ENCODE measurements at regions not wholly inside any gene's neighbourhood (a gene's known extent, or its start where the extent isn't known, plus 50 kb on each side); places are given as distances from the start of the nearest gene placed in this dataset.

DNA sequence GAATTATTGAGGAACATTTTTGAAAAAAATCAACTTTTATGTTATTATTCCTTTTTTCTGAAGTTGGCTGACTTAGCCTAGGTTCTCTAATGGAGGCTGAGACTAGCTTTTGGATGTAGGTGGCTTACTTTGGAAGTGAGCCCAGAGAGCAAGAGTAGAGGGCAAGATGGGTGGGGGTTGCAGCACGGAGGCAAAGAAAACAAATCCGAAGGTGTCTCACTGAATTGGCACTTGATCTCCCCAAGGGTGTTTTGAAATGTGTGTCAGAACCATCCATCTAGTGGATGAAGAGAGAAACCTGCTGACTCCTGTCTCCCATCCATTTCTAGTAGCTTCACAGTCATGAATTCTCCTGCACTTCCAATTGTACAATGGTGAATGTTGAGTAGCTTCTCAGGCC is 390.7 kb downstream of the TMEM182 start:
- H3K4me3 ChIP-seq (ENCODE audit: low read length): no peak overlapping the region
- no peak overlapping the region for H3K27ac ChIP-seq (ENCODE audit: low read depth, low read length)
- H3K4me1 ChIP-seq (ENCODE audit: control insufficient read depth, insufficient read depth, low read length): no peaks in the 10 kb centered on the region
- no peak overlapping the region for H3K9ac ChIP-seq (ENCODE audit: low read length)
- H3K36me3 ChIP-seq (ENCODE audit: control insufficient read depth, insufficient read depth, low read length): no peaks in the 10 kb centered on the region
- H3K27me3 ChIP-seq (ENCODE audit: control insufficient read depth, insufficient read depth, low read length): no peaks in the 10 kb centered on the region

DNA sequence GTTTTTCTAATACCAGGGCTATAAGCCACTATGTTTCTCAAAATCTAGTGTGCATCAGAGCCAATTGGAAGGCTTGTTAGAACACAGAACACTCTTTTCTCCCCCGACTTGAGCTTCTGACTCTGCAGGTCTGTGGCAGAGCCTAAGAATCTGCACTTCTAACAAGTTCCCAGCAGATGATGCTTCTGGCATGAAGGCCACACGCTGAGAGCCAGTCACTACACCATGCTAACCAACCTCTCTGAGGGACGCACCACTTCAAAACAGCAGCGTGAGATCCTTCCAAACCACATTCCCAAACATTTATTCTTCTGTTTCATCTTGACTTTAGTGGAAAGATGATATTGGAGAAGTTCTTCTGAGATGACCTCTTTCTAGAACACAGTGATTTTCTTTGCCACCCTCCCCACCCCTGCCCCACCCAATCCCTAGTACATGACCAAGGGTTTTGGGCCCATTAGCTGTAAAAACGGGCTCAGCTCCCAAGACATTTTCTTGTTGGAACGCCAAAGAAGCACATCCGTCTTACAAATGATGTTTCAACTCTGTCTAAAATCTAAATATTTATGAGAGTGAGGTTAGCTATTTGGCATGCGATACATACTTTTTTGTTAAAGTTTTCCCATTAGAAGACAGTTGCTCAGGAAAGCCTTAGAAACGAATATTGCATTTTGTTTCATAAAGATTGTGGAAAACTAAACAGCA is 391.9 kb downstream of the TMEM182 start:
- Histone ChIP-seq H3K9ac (ENCODE audit: low read length) (no peak overlapping the region), H3K36me3 (ENCODE audit: control insufficient read depth, insufficient read depth, low read length) (no peaks in the 10 kb centered on the region), H3K4me3 (ENCODE audit: low read length) (no peak overlapping the region), H3K27ac (ENCODE audit: low read depth, low read length) (no peak overlapping the region), H3K27me3 (ENCODE audit: control insufficient read depth, insufficient read depth, low read length) (no peaks in the 10 kb centered on the region), H3K4me1 (ENCODE audit: control insufficient read depth, insufficient read depth, low read length) (no peaks in the 10 kb centered on the region)

DNA sequence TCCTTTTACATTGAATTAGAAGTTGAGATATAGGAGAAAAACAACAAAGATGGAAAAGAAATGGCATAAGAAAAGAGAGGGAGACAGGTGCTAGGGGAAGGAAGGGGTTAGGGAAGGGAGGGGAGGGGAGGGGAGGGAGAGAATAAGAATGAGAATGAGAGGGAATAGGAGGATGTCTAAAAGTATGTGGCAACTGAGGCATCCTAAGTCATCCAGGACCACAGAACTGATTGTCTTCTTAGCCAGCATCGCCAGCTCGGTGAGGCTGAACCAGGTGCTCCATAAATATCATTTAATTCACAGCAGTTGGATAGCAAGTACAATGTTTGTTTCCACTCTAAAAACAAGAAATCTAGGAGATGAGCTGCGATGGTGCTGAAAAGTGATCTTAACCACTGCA is 393.5 kb downstream of the TMEM182 start:
- Histone ChIP-seq H3K27ac (ENCODE audit: low read depth, low read length) (no peak overlapping the region), H3K27me3 (ENCODE audit: control insufficient read depth, insufficient read depth, low read length) (no peaks in the 10 kb centered on the region), H3K4me1 (ENCODE audit: control insufficient read depth, insufficient read depth, low read length) (no peaks in the 10 kb centered on the region), H3K9ac (ENCODE audit: low read length) (no peak overlapping the region), H3K4me3 (ENCODE audit: low read length) (no peak overlapping the region), H3K36me3 (ENCODE audit: control insufficient read depth, insufficient read depth, low read length) (no peaks in the 10 kb centered on the region)

DNA sequence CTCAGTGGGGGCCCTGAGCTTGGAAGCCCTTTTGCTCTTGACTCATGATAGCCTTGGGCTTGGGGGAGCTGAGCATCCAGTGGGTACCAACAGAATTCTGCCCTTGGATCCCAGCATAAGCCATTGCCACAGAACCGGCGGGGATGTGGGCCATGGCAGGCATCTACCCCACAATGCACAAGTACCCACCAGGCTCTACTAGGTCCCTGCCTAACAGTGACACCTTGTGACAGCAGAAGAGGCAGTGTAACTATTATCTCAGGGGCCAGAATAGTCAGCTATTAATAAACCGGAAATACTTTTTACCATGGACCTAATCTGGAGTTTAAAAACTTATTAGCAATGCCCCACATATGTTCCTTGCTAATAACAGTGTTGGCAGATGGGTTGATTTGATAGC is 397.2 kb downstream of the TMEM182 start:
- no peaks in the 10 kb centered on the region for H3K36me3 ChIP-seq (ENCODE audit: control insufficient read depth, insufficient read depth, low read length)
- no peaks in the 10 kb centered on the region for H3K4me1 ChIP-seq (ENCODE audit: control insufficient read depth, insufficient read depth, low read length)
- H3K27me3 ChIP-seq (ENCODE audit: control insufficient read depth, insufficient read depth, low read length): no peaks in the 10 kb centered on the region
- H3K4me3 ChIP-seq (ENCODE audit: low read length): no peak overlapping the region
- H3K27ac ChIP-seq (ENCODE audit: low read depth, low read length): no peak overlapping the region
- H3K9ac ChIP-seq (ENCODE audit: low read length): no peak overlapping the region

DNA sequence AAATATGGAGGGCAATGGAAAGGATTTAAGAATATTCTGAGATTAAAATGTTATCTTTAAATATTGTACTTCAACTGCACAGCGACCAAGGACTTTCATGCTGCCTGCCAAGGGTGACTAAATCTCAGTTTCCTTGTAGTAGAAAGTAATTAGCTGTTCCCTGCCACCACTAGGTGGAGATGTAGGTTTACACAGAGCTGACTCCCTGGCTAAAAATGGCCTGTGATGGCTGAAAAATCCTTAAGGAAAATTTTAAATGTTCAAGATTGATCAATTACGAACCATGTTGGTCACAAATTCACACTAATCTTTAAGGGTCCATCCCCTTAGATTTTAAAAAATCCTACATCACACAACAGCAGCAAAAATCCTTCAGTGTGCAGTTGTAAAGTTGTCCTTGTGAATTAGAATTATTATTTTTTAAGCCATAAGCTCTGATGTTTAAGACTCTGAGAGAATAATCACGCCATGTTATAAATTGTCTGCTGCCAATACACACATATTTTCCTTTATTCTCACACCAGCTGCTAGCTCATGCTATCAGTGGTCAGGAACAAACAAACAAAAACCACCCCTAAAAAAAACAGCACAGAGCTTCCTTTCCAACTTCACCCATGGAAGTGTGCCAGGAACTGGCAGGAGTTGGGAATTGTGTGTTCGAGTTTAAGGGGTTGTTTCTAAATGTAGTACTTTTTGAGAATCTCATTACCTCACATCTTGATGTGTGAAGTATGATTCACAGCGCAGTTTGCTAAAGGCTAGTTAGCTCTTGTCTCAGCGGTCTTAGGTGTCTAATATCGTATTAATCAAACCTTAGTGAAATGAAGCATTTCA is 399.8 kb downstream of the TMEM182 start:
- Histone ChIP-seq H3K27ac (ENCODE audit: low read depth, low read length) (no peak overlapping the region), H3K27me3 (ENCODE audit: control insufficient read depth, insufficient read depth, low read length) (no peaks in the 10 kb centered on the region), H3K4me3 (ENCODE audit: low read length) (no peak overlapping the region), H3K4me1 (ENCODE audit: control insufficient read depth, insufficient read depth, low read length) (no peaks in the 10 kb centered on the region), H3K9ac (ENCODE audit: low read length) (no peak overlapping the region), H3K36me3 (ENCODE audit: control insufficient read depth, insufficient read depth, low read length) (no peaks in the 10 kb centered on the region)

DNA sequence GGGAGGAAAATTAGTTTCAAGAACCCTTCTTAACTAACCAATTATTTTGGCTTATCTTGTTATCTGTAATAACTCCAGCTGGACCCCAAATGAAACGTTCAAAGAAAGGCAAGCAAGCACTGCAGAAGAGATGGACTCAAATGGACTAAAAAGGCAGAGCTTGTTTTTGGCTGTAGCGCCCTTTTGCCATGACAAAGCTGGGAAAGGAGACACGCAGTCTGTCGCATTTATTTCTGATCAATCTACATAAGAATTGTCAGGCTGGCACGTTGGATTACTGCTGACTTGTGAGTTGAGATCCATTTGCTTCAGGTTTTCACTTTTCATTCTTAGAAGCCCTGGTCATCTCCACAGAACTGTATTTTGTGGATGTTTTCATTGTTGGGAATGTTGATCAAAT is 402.9 kb downstream of the TMEM182 start:
- H3K27ac ChIP-seq (ENCODE audit: low read depth, low read length): no peak overlapping the region
- H3K4me3 ChIP-seq (ENCODE audit: low read length): no peak overlapping the region

DNA sequence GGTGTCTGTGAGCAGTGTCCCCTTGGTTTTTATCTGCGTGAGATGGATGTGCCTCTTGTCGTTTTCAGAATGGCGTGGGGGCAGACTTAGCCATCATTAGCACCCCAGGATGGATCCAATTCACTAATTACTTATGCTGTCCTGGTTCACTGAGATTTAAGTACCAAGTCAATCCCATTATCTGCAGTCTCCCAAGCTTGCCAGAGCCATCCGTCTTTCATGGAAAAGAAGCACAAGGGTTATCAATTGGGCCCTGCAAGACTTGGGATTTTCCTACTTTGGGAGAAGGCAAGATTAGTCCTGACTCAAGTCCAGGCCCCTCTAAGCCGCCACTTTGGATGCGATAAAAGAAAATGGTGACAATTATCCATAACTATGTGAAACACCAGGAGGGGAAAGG is 404.0 kb downstream of the TMEM182 start:
- no peak overlapping the region for H3K27ac ChIP-seq (ENCODE audit: low read depth, low read length)
- no peaks in the 10 kb centered on the region for H3K4me1 ChIP-seq (ENCODE audit: control insufficient read depth, insufficient read depth, low read length)
- H3K9ac ChIP-seq (ENCODE audit: low read length): no peak overlapping the region
- no peak overlapping the region for H3K4me3 ChIP-seq (ENCODE audit: low read length)
- no peaks in the 10 kb centered on the region for H3K27me3 ChIP-seq (ENCODE audit: control insufficient read depth, insufficient read depth, low read length)
- H3K36me3 ChIP-seq (ENCODE audit: control insufficient read depth, insufficient read depth, low read length): no peaks in the 10 kb centered on the region

More for the DNA sequence above, 402.9 kb downstream of the TMEM182 start:
- no peaks in the 10 kb centered on the region for H3K4me1 ChIP-seq (ENCODE audit: control insufficient read depth, insufficient read depth, low read length)
- H3K27me3 ChIP-seq (ENCODE audit: control insufficient read depth, insufficient read depth, low read length): no peaks in the 10 kb centered on the region
- H3K36me3 ChIP-seq (ENCODE audit: control insufficient read depth, insufficient read depth, low read length): no peaks in the 10 kb centered on the region
- H3K9ac ChIP-seq (ENCODE audit: low read length): no peak overlapping the region

DNA sequence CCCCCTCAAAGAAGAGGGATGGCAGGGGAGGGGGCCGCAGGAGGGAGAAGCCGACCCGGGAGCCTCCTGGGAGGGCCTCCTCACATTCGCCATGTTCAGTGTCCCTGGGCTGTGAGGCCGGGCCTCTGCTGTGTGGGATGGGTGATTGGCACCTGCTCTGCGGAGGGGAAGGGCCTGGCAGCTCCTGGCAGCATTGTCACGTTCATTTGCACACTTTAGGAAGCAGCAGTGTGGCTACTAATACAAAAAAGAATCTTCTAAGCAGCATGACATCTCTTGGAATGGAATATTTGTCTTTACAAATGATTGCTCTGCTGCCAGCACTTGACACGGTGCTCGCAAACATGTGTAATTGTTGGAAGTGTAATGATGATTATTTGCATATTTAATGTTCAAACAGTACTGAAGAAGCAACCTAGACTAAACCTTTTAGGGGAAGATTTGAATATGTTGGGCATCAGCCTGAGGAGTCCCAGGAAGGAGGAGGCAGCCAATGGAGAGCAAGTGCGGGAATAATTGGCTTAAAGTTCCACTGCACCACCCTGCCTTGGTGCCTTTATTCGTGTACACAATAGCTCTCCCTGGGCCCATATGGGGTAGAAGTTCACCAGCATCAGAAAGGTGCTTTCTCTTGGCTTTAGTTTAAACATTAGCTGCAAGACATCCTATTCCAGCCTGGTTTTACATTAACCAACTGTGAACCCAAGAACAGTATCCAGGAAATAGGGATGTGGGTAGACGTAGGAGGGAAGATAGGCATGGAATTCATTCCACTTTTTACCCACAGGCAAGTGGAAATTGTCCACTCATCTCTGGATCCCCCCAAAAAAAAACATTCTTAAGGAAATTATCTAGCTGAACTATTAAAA is 404.9 kb downstream of the TMEM182 start:
- H3K9ac ChIP-seq (ENCODE audit: low read length): no peak overlapping the region
- no peak overlapping the region for H3K27ac ChIP-seq (ENCODE audit: low read depth, low read length)
- H3K36me3 ChIP-seq (ENCODE audit: control insufficient read depth, insufficient read depth, low read length): no peaks in the 10 kb centered on the region
- H3K27me3 ChIP-seq (ENCODE audit: control insufficient read depth, insufficient read depth, low read length): no peaks in the 10 kb centered on the region
- no peak overlapping the region for H3K4me3 ChIP-seq (ENCODE audit: low read length)
- H3K4me1 ChIP-seq (ENCODE audit: control insufficient read depth, insufficient read depth, low read length): no peaks in the 10 kb centered on the region

DNA sequence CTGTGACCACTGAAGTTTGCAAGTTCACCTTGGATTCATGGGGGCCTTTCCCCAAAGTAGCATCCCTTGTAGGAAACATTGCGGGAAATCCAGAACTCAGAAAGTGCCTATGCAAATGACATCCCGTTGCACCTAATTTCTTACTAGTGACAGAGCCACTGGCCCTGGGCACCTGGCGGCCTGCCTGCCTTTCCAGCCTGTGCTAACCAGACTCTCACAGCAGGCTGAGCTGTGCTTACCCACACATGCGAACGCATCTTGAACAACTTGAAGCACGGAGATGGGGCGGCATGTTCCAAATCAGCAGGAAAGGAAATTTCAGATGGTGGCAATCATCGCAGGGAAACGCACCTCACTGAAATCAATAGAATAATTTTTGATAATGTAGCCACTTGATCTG is 405.8 kb downstream of the TMEM182 start:
- Histone ChIP-seq H3K4me3 (ENCODE audit: low read length) (no peak overlapping the region), H3K36me3 (ENCODE audit: control insufficient read depth, insufficient read depth, low read length) (no peaks in the 10 kb centered on the region), H3K4me1 (ENCODE audit: control insufficient read depth, insufficient read depth, low read length) (no peaks in the 10 kb centered on the region), H3K9ac (ENCODE audit: low read length) (no peak overlapping the region), H3K27ac (ENCODE audit: low read depth, low read length) (no peak overlapping the region), H3K27me3 (ENCODE audit: control insufficient read depth, insufficient read depth, low read length) (no peaks in the 10 kb centered on the region)

DNA sequence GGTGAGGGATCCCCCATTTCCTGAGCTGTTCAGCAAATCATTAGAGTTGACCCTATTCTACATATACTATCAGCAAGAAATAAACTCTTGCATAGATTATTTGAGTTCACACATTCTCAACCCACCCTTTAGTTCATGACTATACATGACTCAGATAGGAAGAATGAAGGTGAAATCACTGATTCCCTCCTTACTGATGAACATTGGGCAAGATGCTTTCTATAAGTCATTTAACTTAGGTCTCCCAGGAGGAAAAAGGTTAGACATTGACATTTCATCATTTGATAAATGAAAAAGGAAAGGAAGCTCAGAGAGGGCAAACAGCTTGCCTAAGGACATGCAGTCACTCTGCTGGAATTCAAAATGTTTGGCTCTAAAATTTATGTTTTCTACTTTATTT is 408.0 kb downstream of the TMEM182 start:
- H3K4me1 ChIP-seq (ENCODE audit: control insufficient read depth, insufficient read depth, low read length): no peaks in the 10 kb centered on the region
- no peaks in the 10 kb centered on the region for H3K36me3 ChIP-seq (ENCODE audit: control insufficient read depth, insufficient read depth, low read length)
- H3K27ac ChIP-seq (ENCODE audit: low read depth, low read length): no peak overlapping the region
- no peaks in the 10 kb centered on the region for H3K27me3 ChIP-seq (ENCODE audit: control insufficient read depth, insufficient read depth, low read length)
- H3K4me3 ChIP-seq (ENCODE audit: low read length): no peak overlapping the region
- no peak overlapping the region for H3K9ac ChIP-seq (ENCODE audit: low read length)

DNA sequence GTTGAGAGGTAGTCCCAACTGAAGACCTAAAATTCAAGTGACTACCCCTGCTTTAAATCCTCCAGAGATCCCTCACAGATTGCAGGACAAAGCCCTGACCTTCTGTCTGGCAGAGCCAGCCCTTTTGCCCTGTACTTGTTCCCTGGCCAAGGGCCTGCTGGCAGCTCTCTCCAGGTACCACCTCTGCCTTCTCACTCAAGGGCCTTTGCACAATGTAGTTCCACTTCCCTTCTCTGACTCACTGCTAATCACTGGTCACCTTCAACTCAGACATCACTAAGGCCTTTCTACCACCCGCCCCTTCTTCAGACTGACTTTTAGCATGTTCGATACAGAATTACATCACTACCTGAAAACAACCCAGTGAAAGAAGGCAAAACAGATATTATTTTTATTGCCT is 411.0 kb downstream of the TMEM182 start:
- H3K9ac ChIP-seq (ENCODE audit: low read length): no peak overlapping the region
- no peaks in the 10 kb centered on the region for H3K36me3 ChIP-seq (ENCODE audit: control insufficient read depth, insufficient read depth, low read length)
- no peak overlapping the region for H3K27ac ChIP-seq (ENCODE audit: low read depth, low read length)
- H3K4me1 ChIP-seq (ENCODE audit: control insufficient read depth, insufficient read depth, low read length): no peaks in the 10 kb centered on the region
- H3K4me3 ChIP-seq (ENCODE audit: low read length): no peak overlapping the region
- no peaks in the 10 kb centered on the region for H3K27me3 ChIP-seq (ENCODE audit: control insufficient read depth, insufficient read depth, low read length)

DNA sequence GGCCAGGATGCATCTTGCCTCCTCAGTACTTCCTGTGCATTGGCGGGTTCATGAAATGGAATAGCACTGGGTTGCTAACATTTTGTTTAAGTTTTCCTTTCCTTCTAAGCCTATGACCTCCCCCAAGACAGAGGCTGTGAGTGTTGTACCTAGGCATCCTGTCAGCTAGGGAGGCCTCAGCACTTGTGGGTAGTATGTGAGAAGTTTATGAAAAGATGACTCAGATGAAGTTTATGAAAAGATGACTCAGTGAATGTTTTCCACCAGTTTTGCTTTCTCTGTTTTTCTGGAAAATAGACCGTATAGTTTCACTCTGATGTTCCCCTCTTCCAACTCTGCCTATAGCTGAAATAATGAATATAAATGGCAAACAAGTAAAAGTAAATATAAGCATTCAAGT is 412.9 kb downstream of the TMEM182 start:
- Histone ChIP-seq H3K27ac (ENCODE audit: low read depth, low read length) (no peak overlapping the region), H3K27me3 (ENCODE audit: control insufficient read depth, insufficient read depth, low read length) (no peaks in the 10 kb centered on the region), H3K9ac (ENCODE audit: low read length) (no peak overlapping the region), H3K36me3 (ENCODE audit: control insufficient read depth, insufficient read depth, low read length) (no peaks in the 10 kb centered on the region), H3K4me1 (ENCODE audit: control insufficient read depth, insufficient read depth, low read length) (peaks cover 4% of the 10 kb centered on the region), H3K4me3 (ENCODE audit: low read length) (no peak overlapping the region)
